Fibroblast of mammary gland (primary cell): ENCODE measurements at regions not wholly inside any gene's neighbourhood (a gene's known extent, or its start where the extent isn't known, plus 50 kb on each side); places are given as distances from the start of the nearest gene placed in this dataset.
"Not testable (repeated sequence)": the region's sequence is repeated elsewhere in the genome, so short reads cannot be mapped to it uniquely, and the experiment has no call there.

Source experiments
- DNase-seq: peaks from one replicate; pipeline ENCODE4 v3.0.0-alpha.2; 2010; ENCODE audit warnings: low read depth
- H3K4me3 ChIP-seq: 2 replicates; pipeline ENCODE4 v1.5.1; 2011; ENCODE audit warnings: low read depth, mild to moderate bottlenecking, low read length, moderate library complexity; ENCODE audit not compliant: control insufficient read depth
- CTCF ChIP-seq: conservative IDR thresholded peaks from 2 replicates; pipeline ENCODE4 v1.5.1; 2011; ENCODE audit warnings: low read depth, low read length, inconsistent platforms; ENCODE audit not compliant: control insufficient read depth, insufficient read depth

- DNase-seq: no peak
- TF ChIP-seq CTCF: no peak
- no peak overlapping the region for H3K4me3 ChIP-seq
These were observed 941.3 kb downstream of the TBC1D32 start for GRCh38 chr6:120392941-120393340.

DNA sequence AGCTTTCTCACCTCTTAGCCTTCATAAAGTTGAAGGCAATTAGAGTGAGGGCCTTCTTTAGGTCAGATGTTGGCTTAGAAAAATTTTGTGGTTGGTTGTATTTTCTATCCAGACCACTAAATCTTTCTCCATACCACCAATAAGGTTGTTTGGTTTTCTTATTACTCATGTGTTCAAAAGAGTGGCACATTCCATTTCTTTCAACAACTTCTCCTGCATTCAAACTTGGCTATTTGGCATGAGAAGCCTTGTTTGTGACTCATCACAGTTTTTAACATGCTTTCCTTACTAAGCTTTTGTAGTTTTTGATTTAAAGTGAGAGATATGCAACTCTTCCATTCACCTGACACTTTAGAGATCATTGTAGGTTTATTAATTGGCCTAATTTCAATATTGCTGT, 949.6 kb downstream of the TBC1D32 start:
- no peak overlapping the region for H3K4me3 ChIP-seq
- TF ChIP-seq CTCF: no peak
- peak; percentile 51 for DNase-seq

GRCh38 chr6:120383681-120384080, 950.6 kb downstream of the TBC1D32 start:
- no peak for TF ChIP-seq CTCF
- no peak overlapping the region for H3K4me3 ChIP-seq
- DNase-seq: no peak

GRCh38 chr6:120378582-120379220, 955.6 kb downstream of the TBC1D32 start:
- peak; percentile 69 for DNase-seq
- TF ChIP-seq CTCF: peak; percentile 78
- no peak overlapping the region for H3K4me3 ChIP-seq

GRCh38 chr6:120373185-120373584, 961.1 kb downstream of the TBC1D32 start:
- no peak overlapping the region for H3K4me3 ChIP-seq
- no peak for DNase-seq
- no peak for TF ChIP-seq CTCF

DNA sequence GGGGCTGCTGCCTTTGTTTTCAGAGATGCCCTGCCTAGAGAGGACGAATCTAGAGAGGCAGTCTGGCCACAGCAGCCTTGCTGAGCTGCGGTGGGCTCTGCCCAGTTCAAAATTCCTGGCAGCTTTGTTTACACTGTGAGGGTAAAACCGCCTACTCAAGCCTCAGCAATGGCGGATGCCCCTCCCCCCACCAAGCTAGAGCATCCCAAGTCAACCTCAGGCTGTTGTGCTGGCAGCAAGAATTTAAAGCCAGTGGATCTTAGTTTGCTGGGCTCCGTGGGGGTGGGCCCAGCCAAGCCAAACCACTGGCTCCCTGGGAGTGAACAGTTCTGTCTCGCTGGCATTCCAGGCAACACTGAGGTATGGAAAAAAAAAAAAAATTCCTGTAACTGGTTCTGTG, 970.9 kb downstream of the TBC1D32 start:
- H3K4me3 ChIP-seq: no peak overlapping the region
- no peak for TF ChIP-seq CTCF
- no peak for DNase-seq

- DNase-seq: not testable (repeated sequence)
These were observed 975.7 kb downstream of the TBC1D32 start for GRCh38 chr6:120358535-120358934.

More at GRCh38 chr6:120358535-120358934, 975.7 kb downstream of the TBC1D32 start:
- not testable (repeated sequence) for H3K4me3 ChIP-seq
